Vagina (tissue), 2 donors: ENCODE measurements at regions not wholly inside any gene's neighbourhood (a gene's known extent, or its start where the extent isn't known, plus 50 kb on each side); places are given as distances from the start of the nearest gene placed in this dataset.

ENCODE experiments used
- CTCF ChIP-seq, 3 experiments: fragments of 450-650 bp in 2 of 3; fragments of 200-600 bp in 1 of 3; sonication (generic) in 1 of 3; IDR thresholded peaks; one replicate each; pipeline ENCODE4 v1.5.1; 2017 to 2019; ENCODE audit warnings: antibody characterized with exemption in 3 of 3, mild to moderate bottlenecking in 2 of 3, moderate library complexity in 2 of 3
- POLR2AphosphoS5 ChIP-seq, 2 donors: sonication (generic); formaldehyde crosslinking; IDR thresholded peaks; one replicate each; pipeline ENCODE4 v1.9.0; 2017; ENCODE audit warnings: antibody characterized with exemption in 2 of 2, mild to moderate bottlenecking in 2 of 2, low read depth in 1 of 2; ENCODE audit not compliant: insufficient read depth in 1 of 2

DNA sequence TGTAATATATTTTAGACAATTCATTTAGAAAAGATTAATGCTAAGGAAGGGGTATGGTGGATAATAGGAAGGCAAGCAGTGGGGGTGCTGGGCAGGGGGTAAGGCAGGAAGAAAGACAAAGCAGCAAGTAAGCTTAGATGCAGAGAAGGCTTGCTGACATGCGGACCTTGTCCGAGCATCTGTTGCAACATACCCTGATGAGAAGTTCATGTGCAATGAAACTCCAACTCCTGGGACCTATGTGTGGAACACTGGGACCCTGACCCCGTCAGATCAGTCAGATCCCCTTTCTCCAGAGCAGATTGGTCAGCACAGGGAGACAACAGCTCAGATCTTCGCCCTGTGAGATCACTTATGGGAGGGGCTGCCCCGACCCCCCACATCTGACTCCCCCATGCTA is 71.3 kb upstream of the ZNF599 start:
- TF ChIP-seq CTCF (IDR thresholded peaks at IDR 0.05) (no peak), POLR2AphosphoS5 (IDR thresholded peaks at IDR 0.05; ENCODE audit: insufficient read depth in 1 of 2, low read depth in 1 of 2) (no peak)
